WTC11 (cell line): ENCODE measurements at regions not wholly inside any gene's neighbourhood (a gene's known extent, or its start where the extent isn't known, plus 50 kb on each side); places are given as distances from the start of the nearest gene placed in this dataset.

Source experiments
- ATAC-seq: fragments of 200-7000 bp; cut with Tn5 transposase; 2 replicates; pipeline ENCODE4 v1.10.0; 2021; ENCODE audit warnings: mild to moderate bottlenecking, moderate library complexity
- CTCF ChIA-PET: fragments of 300-600 bp; sonication (Branson Sonifier 250); formaldehyde crosslinking; loops from one replicate; lab custom pipeline; 2021; ENCODE audit warnings: antibody characterized with exemption; lab: Charles Lee
- POLR2A ChIA-PET: fragments of 350-600 bp; sonication (Branson Sonifier 250); formaldehyde crosslinking; loops from one replicate; lab custom pipeline; 2021; ENCODE audit warnings: antibody characterized with exemption; lab: Charles Lee
- DNase-seq: peaks from one replicate; pipeline ENCODE4 v3.0.0; 2021; ENCODE audit warnings: low spot score
- H3K27ac Mint-ChIP-seq: 2 replicates; pipeline ENCODE4 v1.8.0; 2021; ENCODE audit warnings: mixed read lengths
- H3K27me3 Mint-ChIP-seq: 2 replicates; pipeline ENCODE4 v1.8.0; 2021; ENCODE audit warnings: low read depth, mild to moderate bottlenecking, moderate library complexity, mixed read lengths
- H3K36me3 Mint-ChIP-seq: 2 replicates; pipeline ENCODE4 v1.8.0; 2021; ENCODE audit warnings: mixed read lengths
- H3K4me1 Mint-ChIP-seq: 2 replicates; pipeline ENCODE4 v1.8.0; 2022; ENCODE audit warnings: mixed read lengths
- H3K4me3 Mint-ChIP-seq: 2 replicates; pipeline ENCODE4 v1.8.0; 2021; ENCODE audit warnings: mild to moderate bottlenecking, moderate library complexity, mixed read lengths
- H3K9me3 Mint-ChIP-seq: 2 replicates; pipeline ENCODE4 v1.8.0; 2021; ENCODE audit warnings: mixed read lengths
- ATF1 ChIP-seq: sonication (generic); formaldehyde crosslinking; IDR thresholded peaks from 2 replicates; pipeline ENCODE4 v1.8.1; 2023; ENCODE audit warnings: mild to moderate bottlenecking, moderate library complexity, missing genetic modification reagents
- ELF4 ChIP-seq: sonication (generic); formaldehyde crosslinking; IDR thresholded peaks from 2 replicates; pipeline ENCODE4 v1.8.1; 2022; ENCODE audit warnings: low read depth, mild to moderate bottlenecking, moderate library complexity, missing genetic modification reagents
- EMX1 ChIP-seq: fragments of 250-450 bp; sonication (Bioruptor Pico); IDR thresholded peaks from 2 replicates; pipeline ENCODE4 v1.8.0; 2021; ENCODE audit warnings: mild to moderate bottlenecking
- ETV6 ChIP-seq: sonication (generic); formaldehyde crosslinking; IDR thresholded peaks from 2 replicates; pipeline ENCODE4 v1.8.1; 2022; ENCODE audit warnings: mild to moderate bottlenecking, missing genetic modification reagents
- FOXJ3 ChIP-seq: sonication (generic); formaldehyde crosslinking; IDR thresholded peaks from 2 replicates; pipeline ENCODE4 v1.9.0; 2021; ENCODE audit warnings: missing genetic modification reagents, mild to moderate bottlenecking, borderline replicate concordance
- GRHL2 ChIP-seq: fragments of 250-450 bp; sonication (Bioruptor Pico); IDR thresholded peaks from 2 replicates; pipeline ENCODE4 v1.8.0; 2022; ENCODE audit warnings: mild to moderate bottlenecking, moderate library complexity; ENCODE audit not compliant: insufficient replicate concordance, severe bottlenecking
- IRF2 ChIP-seq: sonication (generic); formaldehyde crosslinking; IDR thresholded peaks from 2 replicates; pipeline ENCODE4 v1.8.0; 2022; ENCODE audit warnings: low read depth, missing genetic modification reagents, borderline replicate concordance
- JAZF1 ChIP-seq: fragments of 250-450 bp; sonication (Bioruptor Pico); IDR thresholded peaks from 2 replicates; pipeline ENCODE4 v1.9.0; 2021; ENCODE audit warnings: moderate library complexity, mild to moderate bottlenecking, inconsistent platforms
- NR1H2 ChIP-seq: sonication (generic); formaldehyde crosslinking; IDR thresholded peaks from 2 replicates; pipeline ENCODE4 v1.9.0; 2021; ENCODE audit warnings: mild to moderate bottlenecking, moderate library complexity, missing genetic modification reagents
- SMAD3 ChIP-seq: sonication (generic); formaldehyde crosslinking; IDR thresholded peaks from 2 replicates; pipeline ENCODE4 v1.8.0; 2022; ENCODE audit warnings: missing genetic modification reagents, mild to moderate bottlenecking, borderline replicate concordance
- SP1 ChIP-seq: sonication (generic); formaldehyde crosslinking; conservative IDR thresholded peaks from 2 replicates; pipeline ENCODE4 v1.8.1; 2022; ENCODE audit warnings: missing genetic modification reagents
- ZNF121 ChIP-seq: sonication (generic); formaldehyde crosslinking; IDR thresholded peaks from 2 replicates; pipeline ENCODE4 v1.8.0; 2023; ENCODE audit warnings: missing genetic modification reagents
- ZNF138 ChIP-seq: sonication (generic); formaldehyde crosslinking; conservative IDR thresholded peaks from 2 replicates; pipeline ENCODE4 v1.8.1; 2022; ENCODE audit warnings: mild to moderate bottlenecking, moderate library complexity, missing genetic modification reagents
- ZNF219 ChIP-seq: sonication (generic); formaldehyde crosslinking; IDR thresholded peaks from 2 replicates; pipeline ENCODE4 v1.8.0; 2023; ENCODE audit warnings: missing genetic modification reagents, mild to moderate bottlenecking, borderline replicate concordance
- ZNF263 ChIP-seq: sonication (generic); formaldehyde crosslinking; IDR thresholded peaks from 2 replicates; pipeline ENCODE4 v1.8.1; 2022; ENCODE audit warnings: low read depth, mild to moderate bottlenecking, moderate library complexity, missing genetic modification reagents
- ZNF423 ChIP-seq: fragments of 250-450 bp; sonication (Bioruptor Pico); IDR thresholded peaks from 2 replicates; pipeline ENCODE4 v2.1.2; 2022; ENCODE audit warnings: mild to moderate bottlenecking, moderate library complexity
- TF ChIP-seq, protein P1 (sequence below): sonication (generic); formaldehyde crosslinking; IDR thresholded peaks from 2 replicates; pipeline ENCODE4 v1.8.1; 2023; ENCODE audit warnings: mild to moderate bottlenecking, missing genetic modification reagents
- TF ChIP-seq, protein P2 (sequence below): sonication (generic); formaldehyde crosslinking; IDR thresholded peaks from 2 replicates; pipeline ENCODE4 v1.8.1; 2022; ENCODE audit warnings: low read depth, mild to moderate bottlenecking, moderate library complexity, missing genetic modification reagents, borderline replicate concordance
- TF ChIP-seq, protein P3 (sequence below): sonication (generic); formaldehyde crosslinking; conservative IDR thresholded peaks from 2 replicates; pipeline ENCODE4 v1.8.1; 2023; ENCODE audit warnings: mild to moderate bottlenecking, low read depth, missing genetic modification reagents, moderate library complexity
- TF ChIP-seq, protein P4 (sequence below): fragments of 250-450 bp; sonication (Bioruptor Pico); IDR thresholded peaks from 2 replicates; pipeline ENCODE4 v1.9.0; 2021; ENCODE audit warnings: mild to moderate bottlenecking
- TF ChIP-seq, protein P5 (sequence below): sonication (generic); formaldehyde crosslinking; IDR thresholded peaks from 2 replicates; pipeline ENCODE4 v1.8.0; 2023; ENCODE audit warnings: missing genetic modification reagents

DNA sequence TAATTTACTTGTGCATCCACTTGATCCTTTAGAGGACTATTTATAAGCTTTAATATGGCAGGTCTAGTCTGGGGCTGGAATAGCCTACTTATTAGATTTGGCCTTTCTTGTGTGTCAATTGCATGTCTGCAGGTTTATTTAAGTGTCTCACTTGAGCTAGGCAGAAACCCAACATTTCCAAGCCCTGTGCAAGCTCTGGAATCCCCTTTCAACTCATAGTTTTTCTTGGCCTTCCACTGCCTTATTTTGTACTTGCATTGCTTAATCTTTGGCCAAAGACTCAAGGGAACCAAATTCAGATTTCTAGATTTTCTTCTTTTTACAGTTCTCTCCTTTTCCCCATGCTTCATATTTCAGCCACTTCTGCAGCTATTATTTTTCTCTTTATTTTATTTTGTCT, 102.4 kb upstream of the RFX3 start (continued):
- TF ChIP-seq, protein P1, sequence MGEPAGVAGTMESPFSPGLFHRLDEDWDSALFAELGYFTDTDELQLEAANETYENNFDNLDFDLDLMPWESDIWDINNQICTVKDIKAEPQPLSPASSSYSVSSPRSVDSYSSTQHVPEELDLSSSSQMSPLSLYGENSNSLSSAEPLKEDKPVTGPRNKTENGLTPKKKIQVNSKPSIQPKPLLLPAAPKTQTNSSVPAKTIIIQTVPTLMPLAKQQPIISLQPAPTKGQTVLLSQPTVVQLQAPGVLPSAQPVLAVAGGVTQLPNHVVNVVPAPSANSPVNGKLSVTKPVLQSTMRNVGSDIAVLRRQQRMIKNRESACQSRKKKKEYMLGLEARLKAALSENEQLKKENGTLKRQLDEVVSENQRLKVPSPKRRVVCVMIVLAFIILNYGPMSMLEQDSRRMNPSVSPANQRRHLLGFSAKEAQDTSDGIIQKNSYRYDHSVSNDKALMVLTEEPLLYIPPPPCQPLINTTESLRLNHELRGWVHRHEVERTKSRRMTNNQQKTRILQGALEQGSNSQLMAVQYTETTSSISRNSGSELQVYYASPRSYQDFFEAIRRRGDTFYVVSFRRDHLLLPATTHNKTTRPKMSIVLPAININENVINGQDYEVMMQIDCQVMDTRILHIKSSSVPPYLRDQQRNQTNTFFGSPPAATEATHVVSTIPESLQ (CRISPR knock-in tag), result no peak
- no peak for TF ChIP-seq ZNF263 (CRISPR knock-in tag)
- TF ChIP-seq NR1H2, result no peak

DNA sequence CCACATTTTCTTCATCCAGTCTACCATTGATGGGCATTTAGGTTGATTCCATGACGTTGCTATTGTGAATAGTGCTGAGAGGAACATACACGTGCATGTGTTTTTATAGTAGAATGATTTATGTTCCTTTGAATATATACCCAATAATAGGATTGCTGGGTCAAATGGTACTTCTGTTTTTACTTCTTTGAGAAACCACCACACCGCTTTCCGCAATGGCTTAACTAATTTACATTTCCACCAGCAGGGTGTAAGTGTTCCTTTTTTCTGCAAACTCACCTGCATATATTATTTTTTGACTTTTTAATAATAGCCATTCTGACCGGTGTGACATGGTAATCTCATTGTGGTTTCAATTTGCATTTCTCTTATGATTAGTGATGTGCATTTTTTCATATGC, 82.2 kb upstream of the RFX3 start:
- CTCF ChIA-PET, result no interaction called here
- DNase-seq (no peak), ATAC-seq (no peak)
- no peak for TF ChIP-seq FOXJ3 (CRISPR knock-in tag)
- no peak for TF ChIP-seq JAZF1 (CRISPR knock-in tag)
- TF ChIP-seq GRHL2 (CRISPR knock-in tag), result no peak
- TF ChIP-seq, protein P2, sequence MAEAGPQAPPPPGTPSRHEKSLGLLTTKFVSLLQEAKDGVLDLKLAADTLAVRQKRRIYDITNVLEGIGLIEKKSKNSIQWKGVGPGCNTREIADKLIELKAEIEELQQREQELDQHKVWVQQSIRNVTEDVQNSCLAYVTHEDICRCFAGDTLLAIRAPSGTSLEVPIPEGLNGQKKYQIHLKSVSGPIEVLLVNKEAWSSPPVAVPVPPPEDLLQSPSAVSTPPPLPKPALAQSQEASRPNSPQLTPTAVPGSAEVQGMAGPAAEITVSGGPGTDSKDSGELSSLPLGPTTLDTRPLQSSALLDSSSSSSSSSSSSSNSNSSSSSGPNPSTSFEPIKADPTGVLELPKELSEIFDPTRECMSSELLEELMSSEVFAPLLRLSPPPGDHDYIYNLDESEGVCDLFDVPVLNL (CRISPR knock-in tag), result no peak
- TF ChIP-seq ETV6 (CRISPR knock-in tag), result no peak
- peaks cover 9% of the 10 kb centered on the region for H3K4me1 Mint-ChIP-seq
- no peaks in the 10 kb centered on the region for H3K36me3 Mint-ChIP-seq
- no peaks in the 10 kb centered on the region for H3K27me3 Mint-ChIP-seq
- H3K4me3 Mint-ChIP-seq, result no peak overlapping the region
- H3K9me3 Mint-ChIP-seq, result peaks cover 11% of the 10 kb centered on the region
- POLR2A ChIA-PET, result interaction anchor here (0.6 kb wide), 1 partner anchor 316 kb away, joined by 3 read pairs; no protein-coding TSS in a partner anchor
- H3K27ac Mint-ChIP-seq, result no peak overlapping the region

DNA sequence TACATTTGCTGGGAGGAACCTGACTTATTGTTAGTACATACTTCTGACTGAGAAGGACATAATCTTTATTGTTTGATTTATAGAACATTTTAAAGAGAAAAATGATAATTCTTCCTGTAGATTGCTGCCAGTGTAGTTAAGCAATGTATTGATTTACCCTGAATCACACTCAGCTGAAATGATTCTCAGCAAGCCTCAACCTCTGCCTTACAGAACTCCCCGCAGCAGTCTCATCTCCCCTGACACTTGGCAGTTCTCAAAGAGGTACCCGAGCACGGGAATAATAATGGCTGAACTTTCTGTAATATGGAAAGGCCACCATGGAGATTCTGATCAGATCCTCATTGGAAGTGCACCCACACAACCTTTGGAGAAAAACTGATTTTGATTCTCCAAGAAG, 74.9 kb upstream of the RFX3 start:
- CTCF ChIA-PET, result no interaction called here

More for the DNA sequence above, 74.9 kb upstream of the RFX3 start:
- TF ChIP-seq ZNF423 (CRISPR knock-in tag) (no peak), ATF1 (CRISPR knock-in tag) (no peak), SMAD3 (CRISPR knock-in tag) (no peak), FOXJ3 (CRISPR knock-in tag) (no peak), SP1 (CRISPR knock-in tag) (no peak), ZNF219 (CRISPR knock-in tag) (no peak), IRF2 (CRISPR knock-in tag) (no peak), EMX1 (no peak), ZNF138 (no peak), ELF4 (CRISPR knock-in tag) (no peak), ZNF121 (CRISPR knock-in tag) (no peak)
- TF ChIP-seq, protein P3, sequence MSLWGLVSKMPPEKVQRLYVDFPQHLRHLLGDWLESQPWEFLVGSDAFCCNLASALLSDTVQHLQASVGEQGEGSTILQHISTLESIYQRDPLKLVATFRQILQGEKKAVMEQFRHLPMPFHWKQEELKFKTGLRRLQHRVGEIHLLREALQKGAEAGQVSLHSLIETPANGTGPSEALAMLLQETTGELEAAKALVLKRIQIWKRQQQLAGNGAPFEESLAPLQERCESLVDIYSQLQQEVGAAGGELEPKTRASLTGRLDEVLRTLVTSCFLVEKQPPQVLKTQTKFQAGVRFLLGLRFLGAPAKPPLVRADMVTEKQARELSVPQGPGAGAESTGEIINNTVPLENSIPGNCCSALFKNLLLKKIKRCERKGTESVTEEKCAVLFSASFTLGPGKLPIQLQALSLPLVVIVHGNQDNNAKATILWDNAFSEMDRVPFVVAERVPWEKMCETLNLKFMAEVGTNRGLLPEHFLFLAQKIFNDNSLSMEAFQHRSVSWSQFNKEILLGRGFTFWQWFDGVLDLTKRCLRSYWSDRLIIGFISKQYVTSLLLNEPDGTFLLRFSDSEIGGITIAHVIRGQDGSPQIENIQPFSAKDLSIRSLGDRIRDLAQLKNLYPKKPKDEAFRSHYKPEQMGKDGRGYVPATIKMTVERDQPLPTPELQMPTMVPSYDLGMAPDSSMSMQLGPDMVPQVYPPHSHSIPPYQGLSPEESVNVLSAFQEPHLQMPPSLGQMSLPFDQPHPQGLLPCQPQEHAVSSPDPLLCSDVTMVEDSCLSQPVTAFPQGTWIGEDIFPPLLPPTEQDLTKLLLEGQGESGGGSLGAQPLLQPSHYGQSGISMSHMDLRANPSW (CRISPR knock-in tag), result no peak
- TF ChIP-seq, protein P4, sequence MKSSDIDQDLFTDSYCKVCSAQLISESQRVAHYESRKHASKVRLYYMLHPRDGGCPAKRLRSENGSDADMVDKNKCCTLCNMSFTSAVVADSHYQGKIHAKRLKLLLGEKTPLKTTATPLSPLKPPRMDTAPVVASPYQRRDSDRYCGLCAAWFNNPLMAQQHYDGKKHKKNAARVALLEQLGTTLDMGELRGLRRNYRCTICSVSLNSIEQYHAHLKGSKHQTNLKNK, result no peak
- TF ChIP-seq, protein P5, sequence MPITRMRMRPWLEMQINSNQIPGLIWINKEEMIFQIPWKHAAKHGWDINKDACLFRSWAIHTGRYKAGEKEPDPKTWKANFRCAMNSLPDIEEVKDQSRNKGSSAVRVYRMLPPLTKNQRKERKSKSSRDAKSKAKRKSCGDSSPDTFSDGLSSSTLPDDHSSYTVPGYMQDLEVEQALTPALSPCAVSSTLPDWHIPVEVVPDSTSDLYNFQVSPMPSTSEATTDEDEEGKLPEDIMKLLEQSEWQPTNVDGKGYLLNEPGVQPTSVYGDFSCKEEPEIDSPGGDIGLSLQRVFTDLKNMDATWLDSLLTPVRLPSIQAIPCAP, result no peak
- Mint-ChIP-seq H3K36me3 (no peaks in the 10 kb centered on the region), H3K27ac (no peak overlapping the region), H3K9me3 (peaks cover 5% of the 10 kb centered on the region), H3K27me3 (no peaks in the 10 kb centered on the region), H3K4me1 (peaks cover 7% of the 10 kb centered on the region), H3K4me3 (no peak overlapping the region)
- POLR2A ChIA-PET, result no interaction called here
- ATAC-seq (no peak), DNase-seq (no peak)
